Fibroblast of peridontal ligament (primary cell): ENCODE measurements at regions not wholly inside any gene's neighbourhood (a gene's known extent, or its start where the extent isn't known, plus 50 kb on each side); places are given as distances from the start of the nearest gene placed in this dataset.
"Not testable (repeated sequence)": the region's sequence is repeated elsewhere in the genome, so short reads cannot be mapped to it uniquely, and the experiment has no call there.

Experiments
- DNase-seq: peaks from one replicate; pipeline ENCODE4 v3.0.0-alpha.2; 2010; ENCODE audit errors: extremely low read depth

GRCh38 chr6:91083211-91083610, 496.3 kb upstream of the MAP3K7 start:
- no peak for DNase-seq

- no peak for DNase-seq
These were observed 495.5 kb upstream of the MAP3K7 start for GRCh38 chr6:91082311-91082832.

- DNase-seq: peak; percentile 20
These were observed 494.7 kb upstream of the MAP3K7 start for GRCh38 chr6:91081452-91082067.

GRCh38 chr6:91080871-91081270, 494.0 kb upstream of the MAP3K7 start:
- no peak for DNase-seq

- DNase-seq: no peak
These were observed 493.1 kb upstream of the MAP3K7 start for GRCh38 chr6:91079969-91080368.

GRCh38 chr6:91075244-91075976, 488.5 kb upstream of the MAP3K7 start:
- no peak for DNase-seq

- no peak for DNase-seq
These were observed 476.5 kb upstream of the MAP3K7 start for GRCh38 chr6:91063362-91063761.

GRCh38 chr6:91057689-91058088, 470.8 kb upstream of the MAP3K7 start:
- DNase-seq: no peak

GRCh38 chr6:91055959-91056358, 469.1 kb upstream of the MAP3K7 start:
- no peak for DNase-seq

- DNase-seq: not testable (repeated sequence)
These were observed 465.9 kb upstream of the MAP3K7 start for GRCh38 chr6:91052473-91053450.

- no peak for DNase-seq
These were observed 458.3 kb upstream of the MAP3K7 start for GRCh38 chr6:91045161-91045560.

GRCh38 chr6:91043751-91044150, 456.9 kb upstream of the MAP3K7 start:
- no peak for DNase-seq

- DNase-seq: no peak
These were observed 455.8 kb upstream of the MAP3K7 start for GRCh38 chr6:91042656-91043055.

GRCh38 chr6:91033964-91034363, 447.1 kb upstream of the MAP3K7 start:
- no peak for DNase-seq

- DNase-seq: no peak
These were observed 444.7 kb upstream of the MAP3K7 start for GRCh38 chr6:91031581-91031980.

- no peak for DNase-seq
These were observed 442.3 kb upstream of the MAP3K7 start for GRCh38 chr6:91029211-91029610.

GRCh38 chr6:91023529-91023928, 436.7 kb upstream of the MAP3K7 start:
- DNase-seq: no peak

- no peak for DNase-seq
These were observed 433.9 kb upstream of the MAP3K7 start for GRCh38 chr6:91020744-91021143.

GRCh38 chr6:91018586-91018985, 431.7 kb upstream of the MAP3K7 start:
- DNase-seq: no peak

- no peak for DNase-seq
These were observed 426.6 kb upstream of the MAP3K7 start for GRCh38 chr6:91013511-91013910.

GRCh38 chr6:90997076-90997475, 410.2 kb upstream of the MAP3K7 start:
- DNase-seq: no peak

GRCh38 chr6:90993770-90994169, 406.9 kb upstream of the MAP3K7 start:
- DNase-seq: no peak
